Skeletal muscle satellite cell (primary cell): ENCODE measurements at regions not wholly inside any gene's neighbourhood (a gene's known extent, or its start where the extent isn't known, plus 50 kb on each side); places are given as distances from the start of the nearest gene placed in this dataset.
"Not testable (repeated sequence)": the region's sequence is repeated elsewhere in the genome, so short reads cannot be mapped to it uniquely, and the experiment has no call there.

ENCODE experiments used
- H3K27me3 ChIP-seq: 2 replicates; pipeline ENCODE4 v1.7.0; 2013; ENCODE audit warnings: low read length; ENCODE audit not compliant: control insufficient read depth, insufficient read depth
- H3K36me3 ChIP-seq: 2 replicates; pipeline ENCODE4 v1.7.0; 2013; ENCODE audit warnings: mild to moderate bottlenecking, control low read depth, low read length; ENCODE audit not compliant: insufficient read depth
- H3K4me1 ChIP-seq: 2 replicates; pipeline ENCODE4 v1.7.0; 2013; ENCODE audit warnings: low read length; ENCODE audit not compliant: control insufficient read depth, insufficient read depth
- H3K4me2 ChIP-seq: 2 replicates; pipeline ENCODE4 v1.7.0; 2013; ENCODE audit warnings: mild to moderate bottlenecking, low read length
- H3K4me3 ChIP-seq: 2 replicates; pipeline ENCODE4 v1.7.0; 2013; ENCODE audit warnings: low read length
- H3K9ac ChIP-seq: 2 replicates; pipeline ENCODE4 v1.7.0; 2013; ENCODE audit warnings: mild to moderate bottlenecking, low read depth, low read length, moderate library complexity
- H3K9me3 ChIP-seq: replicated peaks from 2 replicates; pipeline ENCODE4 v1.7.0; 2013; ENCODE audit warnings: mild to moderate bottlenecking, control low read depth, low read length

- no peaks in the 10 kb centered on the region for H3K36me3 ChIP-seq
Measured at GRCh38 chr2:65779021-65779420, 346.6 kb upstream of the SPRED2 start.

GRCh38 chr2:65778137-65778536 is 345.7 kb upstream of the SPRED2 start:
- H3K9ac ChIP-seq, result no peak overlapping the region
- no peaks in the 10 kb centered on the region for H3K4me1 ChIP-seq
- H3K4me2 ChIP-seq, result no peak overlapping the region
- H3K4me3 ChIP-seq, result no peak overlapping the region
- no peaks in the 10 kb centered on the region for H3K36me3 ChIP-seq
- no peaks in the 10 kb centered on the region for H3K9me3 ChIP-seq
- no peaks in the 10 kb centered on the region for H3K27me3 ChIP-seq

More at GRCh38 chr2:65779021-65779420, 346.6 kb upstream of the SPRED2 start:
- H3K27me3 ChIP-seq, result no peaks in the 10 kb centered on the region
- no peak overlapping the region for H3K4me2 ChIP-seq
- no peaks in the 10 kb centered on the region for H3K4me1 ChIP-seq
- no peak overlapping the region for H3K9ac ChIP-seq
- H3K9me3 ChIP-seq, result no peaks in the 10 kb centered on the region
- no peak overlapping the region for H3K4me3 ChIP-seq

DNA sequence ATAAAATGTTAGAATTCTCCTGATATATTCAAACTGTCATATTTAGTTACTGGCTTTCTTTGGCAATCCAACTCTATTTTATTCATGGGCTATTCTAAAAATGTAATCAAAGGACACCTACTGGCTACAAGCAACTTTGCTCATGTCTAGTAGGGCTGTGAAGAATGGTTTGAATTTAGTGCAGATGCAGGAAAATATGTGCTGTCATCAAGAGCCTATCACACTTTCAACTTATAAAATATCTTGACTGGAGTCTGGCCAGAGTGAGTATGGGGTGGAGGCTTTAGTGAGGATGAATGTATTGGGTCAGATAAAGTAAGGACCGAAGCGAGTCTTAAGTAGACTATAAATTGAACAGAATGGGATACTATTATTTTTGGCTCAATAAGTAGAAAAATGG is 343.4 kb upstream of the SPRED2 start:
- no peaks in the 10 kb centered on the region for H3K36me3 ChIP-seq

DNA sequence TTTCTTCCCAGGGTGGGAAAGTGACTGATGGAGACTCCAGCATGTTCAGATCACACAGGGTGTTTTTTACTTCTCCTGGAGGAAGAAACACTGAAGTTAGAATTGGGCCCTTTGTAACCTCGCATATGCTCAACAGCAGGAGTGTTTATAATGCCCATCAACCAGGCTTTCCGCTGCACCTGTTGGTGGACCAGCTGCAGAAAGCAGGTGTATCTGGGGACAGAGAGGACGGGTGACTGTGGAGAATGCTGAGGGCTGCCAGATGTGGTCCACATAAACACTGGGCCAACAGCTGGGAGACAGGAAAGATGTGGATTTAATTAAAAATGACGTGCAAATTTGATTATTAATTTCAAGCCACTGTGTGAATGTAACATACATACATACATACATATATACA is 335.5 kb upstream of the SPRED2 start:
- Histone ChIP-seq H3K4me2 (no peak overlapping the region), H3K27me3 (no peaks in the 10 kb centered on the region), H3K36me3 (no peaks in the 10 kb centered on the region), H3K9ac (no peak overlapping the region), H3K4me3 (no peak overlapping the region), H3K9me3 (no peaks in the 10 kb centered on the region), H3K4me1 (no peaks in the 10 kb centered on the region)

More for the DNA sequence above, 343.4 kb upstream of the SPRED2 start:
- Histone ChIP-seq H3K27me3 (no peaks in the 10 kb centered on the region), H3K9me3 (no peaks in the 10 kb centered on the region), H3K4me1 (no peaks in the 10 kb centered on the region), H3K4me2 (no peak overlapping the region), H3K4me3 (no peak overlapping the region), H3K9ac (no peak overlapping the region)

DNA sequence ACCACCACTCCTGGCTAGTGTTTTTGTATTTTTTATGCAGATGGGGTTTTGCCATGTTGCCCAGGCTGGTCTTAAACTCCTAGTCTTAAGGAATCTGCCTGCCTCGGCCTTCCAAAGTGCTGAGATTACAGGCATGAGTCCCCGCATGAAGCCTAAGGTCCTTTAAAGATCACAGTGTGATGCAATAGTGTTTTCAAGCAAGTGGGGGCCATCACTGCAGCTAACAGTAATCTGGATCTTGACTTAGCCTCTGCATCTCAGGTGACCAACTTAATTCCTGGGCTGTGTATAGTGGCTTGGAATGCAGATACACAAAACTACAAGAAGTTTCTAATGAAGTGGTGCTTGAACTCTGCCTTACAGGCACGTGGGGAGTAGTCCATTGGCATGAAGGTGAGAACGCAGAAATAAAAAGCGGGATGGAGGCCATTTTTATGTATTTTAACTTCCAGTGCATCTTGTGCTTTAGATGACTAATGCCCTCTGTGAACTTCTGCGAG is 334.4 kb upstream of the SPRED2 start:
- Histone ChIP-seq H3K27me3 (no peaks in the 10 kb centered on the region), H3K9me3 (no peaks in the 10 kb centered on the region), H3K36me3 (no peaks in the 10 kb centered on the region), H3K4me2 (no peak overlapping the region), H3K4me1 (no peaks in the 10 kb centered on the region), H3K9ac (no peak overlapping the region), H3K4me3 (no peak overlapping the region)

GRCh38 chr2:65765376-65765775 is 333.0 kb upstream of the SPRED2 start:
- Histone ChIP-seq H3K27me3 (no peaks in the 10 kb centered on the region), H3K36me3 (no peaks in the 10 kb centered on the region), H3K4me3 (no peak overlapping the region), H3K4me2 (no peak overlapping the region), H3K9ac (no peak overlapping the region), H3K4me1 (no peaks in the 10 kb centered on the region), H3K9me3 (no peaks in the 10 kb centered on the region)

- Histone ChIP-seq H3K27me3 (no peaks in the 10 kb centered on the region), H3K9me3 (no peaks in the 10 kb centered on the region), H3K36me3 (no peaks in the 10 kb centered on the region), H3K4me2 (no peak overlapping the region), H3K9ac (no peak overlapping the region), H3K4me3 (no peak overlapping the region), H3K4me1 (no peaks in the 10 kb centered on the region)
Measured at GRCh38 chr2:65762068-65762467, 329.7 kb upstream of the SPRED2 start.

- Histone ChIP-seq H3K4me2 (no peak overlapping the region), H3K9me3 (no peaks in the 10 kb centered on the region), H3K4me1 (no peaks in the 10 kb centered on the region), H3K27me3 (no peaks in the 10 kb centered on the region), H3K36me3 (no peaks in the 10 kb centered on the region), H3K9ac (no peak overlapping the region), H3K4me3 (no peak overlapping the region)
Measured at GRCh38 chr2:65754219-65754618, 321.8 kb upstream of the SPRED2 start.

- no peak overlapping the region for H3K4me3 ChIP-seq
Measured at GRCh38 chr2:65751408-65751807, 319.0 kb upstream of the SPRED2 start.

GRCh38 chr2:65749545-65749944 is 317.1 kb upstream of the SPRED2 start:
- H3K4me2 ChIP-seq, result no peak overlapping the region
- H3K4me3 ChIP-seq, result no peak overlapping the region
- no peak overlapping the region for H3K9ac ChIP-seq
- H3K27me3 ChIP-seq, result no peaks in the 10 kb centered on the region
- no peaks in the 10 kb centered on the region for H3K9me3 ChIP-seq
- H3K4me1 ChIP-seq, result no peaks in the 10 kb centered on the region
- H3K36me3 ChIP-seq, result no peaks in the 10 kb centered on the region

More at GRCh38 chr2:65751408-65751807, 319.0 kb upstream of the SPRED2 start:
- H3K4me1 ChIP-seq, result no peaks in the 10 kb centered on the region
- H3K36me3 ChIP-seq, result no peaks in the 10 kb centered on the region
- no peak overlapping the region for H3K4me2 ChIP-seq
- H3K27me3 ChIP-seq, result no peaks in the 10 kb centered on the region
- H3K9me3 ChIP-seq, result no peaks in the 10 kb centered on the region
- H3K9ac ChIP-seq, result no peak overlapping the region

DNA sequence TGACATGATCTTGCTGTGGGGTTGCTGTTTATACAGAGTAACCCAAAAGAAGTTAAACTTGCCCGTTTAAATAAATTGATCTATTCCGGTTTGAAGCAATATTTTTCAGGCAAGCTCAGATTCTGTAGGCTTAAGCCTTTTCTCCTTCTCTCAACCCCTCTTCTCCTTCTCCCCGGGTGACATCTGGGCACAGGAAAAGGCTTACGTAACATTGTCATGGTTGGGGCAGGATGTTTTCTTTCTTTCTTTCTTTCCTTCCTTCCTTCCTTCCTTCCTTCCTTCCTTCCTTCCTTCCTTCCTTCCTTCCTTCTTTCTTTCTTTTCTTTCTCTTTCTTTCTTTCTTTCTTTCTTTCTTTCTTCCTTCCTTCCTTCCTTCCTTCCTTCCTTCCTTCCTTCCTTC is 315.5 kb upstream of the SPRED2 start:
- H3K36me3 ChIP-seq, H3K4me3 ChIP-seq, H3K27me3 ChIP-seq, H3K4me1 ChIP-seq, H3K9ac ChIP-seq, H3K9me3 ChIP-seq, H3K4me2 ChIP-seq: not testable (repeated sequence)

DNA sequence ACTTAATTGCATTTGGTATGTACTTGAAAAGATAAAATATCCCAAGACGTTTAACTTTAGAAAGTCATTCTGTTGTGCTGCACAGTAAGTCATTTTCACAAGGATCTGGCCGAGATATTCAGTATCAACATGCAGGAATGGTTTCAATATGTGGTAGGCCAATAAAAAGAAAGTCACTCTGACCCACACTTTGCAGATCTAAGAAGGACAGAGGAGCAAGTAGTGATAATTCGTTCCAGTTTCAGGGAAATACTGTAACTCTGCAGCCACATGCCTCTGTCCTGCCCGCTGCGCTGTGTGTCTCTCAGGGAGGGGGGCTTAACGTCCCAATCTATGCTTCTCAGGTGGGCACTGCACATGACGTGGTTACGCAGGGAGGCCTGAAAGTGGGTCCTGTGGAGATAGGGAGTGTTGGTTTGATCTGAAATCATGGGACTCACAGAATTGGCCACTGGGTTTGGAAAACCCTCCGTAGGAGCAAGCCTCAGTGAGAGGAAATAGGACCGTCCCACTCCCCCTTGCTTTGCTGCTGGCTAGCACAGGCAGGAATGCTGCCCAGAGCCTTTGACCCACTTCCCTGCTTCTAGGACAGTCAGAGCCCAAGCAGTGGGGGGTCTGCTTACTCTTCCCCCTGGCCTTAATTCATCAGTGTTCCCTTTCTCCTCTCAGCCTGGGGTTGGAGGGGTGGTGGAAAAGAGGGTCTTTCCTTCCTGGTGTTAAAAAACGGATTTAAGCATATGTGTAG is 314.7 kb upstream of the SPRED2 start:
- Histone ChIP-seq H3K4me3 (no peak overlapping the region), H3K4me2 (no peak overlapping the region), H3K27me3 (peaks cover 3% of the 10 kb centered on the region), H3K36me3 (no peaks in the 10 kb centered on the region), H3K4me1 (no peaks in the 10 kb centered on the region), H3K9ac (no peak overlapping the region), H3K9me3 (no peaks in the 10 kb centered on the region)
